ENCODE measurements at regions not wholly inside any gene's neighbourhood (a gene's known extent, or its start where the extent isn't known, plus 50 kb on each side); places are given as distances from the start of the nearest gene placed in this dataset.

- DNase-seq (ENCODE audit: low spot score) (no peak), ATAC-seq (no peak)
- Histone ChIP-seq H2AFZ (no peak overlapping the region), H3F3A (replicated peaks; ENCODE audit: low read depth) (no peaks in the 10 kb centered on the region), H3K79me2 (replicated peaks; ENCODE audit: insufficient read depth) (no peaks in the 10 kb centered on the region), H3K4me2 (no peak overlapping the region), H3K9me2 (ENCODE audit: insufficient read depth) (no peaks in the 10 kb centered on the region), H3K27ac (ENCODE audit: low read depth) (no peak overlapping the region), H4K20me1 (replicated peaks; ENCODE audit: insufficient read depth) (no peaks in the 10 kb centered on the region), H3K4me1 (ENCODE audit: insufficient read depth) (no peaks in the 10 kb centered on the region), H3K4me3 (no peak overlapping the region), H3K27me3 (ENCODE audit: insufficient read depth) (no peaks in the 10 kb centered on the region), H3K36me3 (ENCODE audit: insufficient read depth) (no peaks in the 10 kb centered on the region)
- no peaks in the 10 kb centered on the region; the same call in 2 of the 3 replicates for H3K9me3 Mint-ChIP-seq
- no peaks in the 10 kb centered on the region for H3K4me1 Mint-ChIP-seq
- no peaks in the 10 kb centered on the region for H3K36me3 Mint-ChIP-seq (ENCODE audit: low read depth)
- TF ChIP-seq, protein P1, sequence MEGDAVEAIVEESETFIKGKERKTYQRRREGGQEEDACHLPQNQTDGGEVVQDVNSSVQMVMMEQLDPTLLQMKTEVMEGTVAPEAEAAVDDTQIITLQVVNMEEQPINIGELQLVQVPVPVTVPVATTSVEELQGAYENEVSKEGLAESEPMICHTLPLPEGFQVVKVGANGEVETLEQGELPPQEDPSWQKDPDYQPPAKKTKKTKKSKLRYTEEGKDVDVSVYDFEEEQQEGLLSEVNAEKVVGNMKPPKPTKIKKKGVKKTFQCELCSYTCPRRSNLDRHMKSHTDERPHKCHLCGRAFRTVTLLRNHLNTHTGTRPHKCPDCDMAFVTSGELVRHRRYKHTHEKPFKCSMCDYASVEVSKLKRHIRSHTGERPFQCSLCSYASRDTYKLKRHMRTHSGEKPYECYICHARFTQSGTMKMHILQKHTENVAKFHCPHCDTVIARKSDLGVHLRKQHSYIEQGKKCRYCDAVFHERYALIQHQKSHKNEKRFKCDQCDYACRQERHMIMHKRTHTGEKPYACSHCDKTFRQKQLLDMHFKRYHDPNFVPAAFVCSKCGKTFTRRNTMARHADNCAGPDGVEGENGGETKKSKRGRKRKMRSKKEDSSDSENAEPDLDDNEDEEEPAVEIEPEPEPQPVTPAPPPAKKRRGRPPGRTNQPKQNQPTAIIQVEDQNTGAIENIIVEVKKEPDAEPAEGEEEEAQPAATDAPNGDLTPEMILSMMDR (conservative IDR thresholded peaks at IDR 0.05; ENCODE audit: low read depth in 2 of 2): no peak
- TF ChIP-seq CREB1 (CRISPR knock-in tag; IDR thresholded peaks at IDR 0.05; ENCODE audit: low read depth): no peak
- TF ChIP-seq, protein P2, sequence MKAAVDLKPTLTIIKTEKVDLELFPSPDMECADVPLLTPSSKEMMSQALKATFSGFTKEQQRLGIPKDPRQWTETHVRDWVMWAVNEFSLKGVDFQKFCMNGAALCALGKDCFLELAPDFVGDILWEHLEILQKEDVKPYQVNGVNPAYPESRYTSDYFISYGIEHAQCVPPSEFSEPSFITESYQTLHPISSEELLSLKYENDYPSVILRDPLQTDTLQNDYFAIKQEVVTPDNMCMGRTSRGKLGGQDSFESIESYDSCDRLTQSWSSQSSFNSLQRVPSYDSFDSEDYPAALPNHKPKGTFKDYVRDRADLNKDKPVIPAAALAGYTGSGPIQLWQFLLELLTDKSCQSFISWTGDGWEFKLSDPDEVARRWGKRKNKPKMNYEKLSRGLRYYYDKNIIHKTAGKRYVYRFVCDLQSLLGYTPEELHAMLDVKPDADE (IDR thresholded peaks at IDR 0.05): no peak
- TF ChIP-seq ZNF114 (CRISPR knock-in tag; IDR thresholded peaks at IDR 0.05): no peak
- TF ChIP-seq EZH2phosphoT487 (IDR thresholded peaks at IDR 0.05; ENCODE audit: unreplicated experiment): no peak
- no peak for TF ChIP-seq POLR2AphosphoS5 (IDR thresholded peaks at IDR 0.05; ENCODE audit: low read depth)
- H3K27me3 Mint-ChIP-seq (ENCODE audit: insufficient read depth, low read depth, poor library complexity): peaks cover 2% of the 10 kb centered on the region
- no peak overlapping the region for H3K4me3 Mint-ChIP-seq
- H3K27ac Mint-ChIP-seq: no peak overlapping the region
Observed at GRCh38 chr4:96139251-96139929, 299.5 kb downstream of the PDHA2 start.

GRCh38 chr4:96145601-96146000 lies 305.7 kb downstream of the PDHA2 start:
- H3K4me2 ChIP-seq: no peak overlapping the region
- no peak overlapping the region for H2AFZ ChIP-seq
- H3K36me3 ChIP-seq (ENCODE audit: insufficient read depth): no peaks in the 10 kb centered on the region
- no peaks in the 10 kb centered on the region for H3K9me2 ChIP-seq (ENCODE audit: insufficient read depth)
- Mint-ChIP-seq H3K9me3 (no peaks in the 10 kb centered on the region), H3K27me3 (ENCODE audit: insufficient read depth, low read depth, poor library complexity) (peaks cover 4% of the 10 kb centered on the region), H3K27ac (no peak overlapping the region), H3K36me3 (ENCODE audit: low read depth) (no peaks in the 10 kb centered on the region), H3K4me1 (no peaks in the 10 kb centered on the region), H3K4me3 (no peak overlapping the region)
- H3K27ac ChIP-seq (ENCODE audit: low read depth): no peak overlapping the region
- H3K4me1 ChIP-seq (ENCODE audit: insufficient read depth): no peaks in the 10 kb centered on the region
- TF ChIP-seq POLR2AphosphoS5 (IDR thresholded peaks at IDR 0.05; ENCODE audit: low read depth): no peak
- TF ChIP-seq ZNF114 (CRISPR knock-in tag; IDR thresholded peaks at IDR 0.05): no peak
- no peak for TF ChIP-seq STAT1 (IDR thresholded peaks at IDR 0.05; ENCODE audit: unreplicated experiment)
- no peak for TF ChIP-seq JUNB (IDR thresholded peaks at IDR 0.05; ENCODE audit: unreplicated experiment)
- no peak for ATAC-seq
- H3F3A ChIP-seq (replicated peaks; ENCODE audit: low read depth): no peaks in the 10 kb centered on the region
- H3K4me3 ChIP-seq: no peak overlapping the region
- no peaks in the 10 kb centered on the region for H4K20me1 ChIP-seq (replicated peaks; ENCODE audit: insufficient read depth)
- no peaks in the 10 kb centered on the region for H3K79me2 ChIP-seq (replicated peaks; ENCODE audit: insufficient read depth)
- H3K27me3 ChIP-seq (ENCODE audit: insufficient read depth): no peaks in the 10 kb centered on the region
- no peak for DNase-seq (ENCODE audit: low spot score)

Measured in GM23338 (cell line).